ENCODE measurements at regions not wholly inside any gene's neighbourhood (a gene's known extent, or its start where the extent isn't known, plus 50 kb on each side); places are given as distances from the start of the nearest gene placed in this dataset.
A peak's percentile ranks its signal among the peaks of the same experiment; 100 is the strongest.

GRCh38 chr5:137808503-137809135, 54.5 kb upstream of the HNRNPA0 start:
- no peak for DNase-seq
- no peaks in the 10 kb centered on the region for H3K27me3 ChIP-seq
- H3K9me3 ChIP-seq: no peaks in the 10 kb centered on the region
- H3K27ac ChIP-seq: no peak overlapping the region
- H3K36me3 ChIP-seq: no peaks in the 10 kb centered on the region
- TF ChIP-seq POLR2A (IDR thresholded peaks at IDR 0.05) (no peak), CTCF (IDR thresholded peaks at IDR 0.05) (no peak), POLR2AphosphoS5 (IDR thresholded peaks at IDR 0.05) (no peak), EP300 (IDR thresholded peaks at IDR 0.05) (no peak)
- H3K4me3 ChIP-seq: no peak overlapping the region
- peaks cover 0 to 1% (median 0%) of the 10 kb centered on the region in 4 donors for H3K4me1 ChIP-seq
- intact Hi-C loops (cut with DNase I; ENCODE audit: low total_unique reads): no loop called here
- WGBS, 5 donors: 62 to 66% (median 65%) methylated on average over 9 of the region's 9 CpGs

- no peaks in the 10 kb centered on the region for H3K27me3 ChIP-seq
- no peak for TF ChIP-seq POLR2AphosphoS5 (IDR thresholded peaks at IDR 0.05)
- TF ChIP-seq CTCF (IDR thresholded peaks at IDR 0.05): no peak
- no peak for TF ChIP-seq POLR2A (IDR thresholded peaks at IDR 0.05)
- TF ChIP-seq EP300 (IDR thresholded peaks at IDR 0.05): no peak
- DNase-seq: peak in 1 of 2 donors; percentile 43
- H3K9me3 ChIP-seq: no peaks in the 10 kb centered on the region
- H3K27ac ChIP-seq: peak overlapping the region in 1 of 5 donors; percentile 31
- peaks cover 0 to 10% (median 3%) of the 10 kb centered on the region in 4 donors for H3K4me1 ChIP-seq
- H3K4me3 ChIP-seq: no peak overlapping the region
- intact Hi-C loops (cut with DNase I; ENCODE audit: low total_unique reads): no loop called here
- WGBS, 5 donors: 22 to 33% (median 27%) methylated on average over 3 of the region's 3 CpGs
- no peaks in the 10 kb centered on the region for H3K36me3 ChIP-seq
Observed at GRCh38 chr5:137815202-137815990, 52.3 kb upstream of the MYOT start.

All from stomach (tissue), 8 donors.